GM18867 (cell line): ENCODE measurements at regions not wholly inside any gene's neighbourhood (a gene's known extent, or its start where the extent isn't known, plus 50 kb on each side); places are given as distances from the start of the nearest gene placed in this dataset.

Source experiments
- ATAC-seq: cut with Tn5 transposase; IDR thresholded peaks from one replicate; pipeline ENCODE4 v1.9.1; 2021; ENCODE audit warnings: mild to moderate bottlenecking, moderate library complexity; ENCODE audit not compliant: unreplicated experiment

GRCh38 chr4:154107337-154107736 is 318.5 kb upstream of the SFRP2 start:
- no peak for ATAC-seq

GRCh38 chr4:154088741-154089140 is 299.9 kb upstream of the SFRP2 start:
- ATAC-seq, result no peak

DNA sequence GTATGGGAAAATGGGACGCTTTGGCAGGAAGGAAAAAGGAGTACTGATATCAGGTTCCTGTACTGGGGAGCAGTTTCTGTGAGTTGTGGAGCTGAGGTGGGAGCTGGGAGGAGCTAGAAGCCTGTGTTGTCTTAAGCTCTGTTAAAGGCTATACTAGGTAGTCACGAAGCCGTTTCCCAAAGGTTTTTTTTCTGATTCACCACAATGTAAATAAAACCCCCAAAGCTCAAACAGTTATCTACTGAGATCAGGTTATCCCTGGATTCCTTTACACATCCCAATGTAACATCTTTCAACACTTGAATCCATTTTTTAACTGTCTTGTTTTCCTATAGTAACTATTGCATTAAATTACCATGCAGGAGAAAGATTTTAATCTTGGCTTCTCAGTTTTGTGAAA is 297.4 kb upstream of the SFRP2 start:
- no peak for ATAC-seq

GRCh38 chr4:154084864-154085263 is 296.0 kb upstream of the SFRP2 start:
- no peak for ATAC-seq

DNA sequence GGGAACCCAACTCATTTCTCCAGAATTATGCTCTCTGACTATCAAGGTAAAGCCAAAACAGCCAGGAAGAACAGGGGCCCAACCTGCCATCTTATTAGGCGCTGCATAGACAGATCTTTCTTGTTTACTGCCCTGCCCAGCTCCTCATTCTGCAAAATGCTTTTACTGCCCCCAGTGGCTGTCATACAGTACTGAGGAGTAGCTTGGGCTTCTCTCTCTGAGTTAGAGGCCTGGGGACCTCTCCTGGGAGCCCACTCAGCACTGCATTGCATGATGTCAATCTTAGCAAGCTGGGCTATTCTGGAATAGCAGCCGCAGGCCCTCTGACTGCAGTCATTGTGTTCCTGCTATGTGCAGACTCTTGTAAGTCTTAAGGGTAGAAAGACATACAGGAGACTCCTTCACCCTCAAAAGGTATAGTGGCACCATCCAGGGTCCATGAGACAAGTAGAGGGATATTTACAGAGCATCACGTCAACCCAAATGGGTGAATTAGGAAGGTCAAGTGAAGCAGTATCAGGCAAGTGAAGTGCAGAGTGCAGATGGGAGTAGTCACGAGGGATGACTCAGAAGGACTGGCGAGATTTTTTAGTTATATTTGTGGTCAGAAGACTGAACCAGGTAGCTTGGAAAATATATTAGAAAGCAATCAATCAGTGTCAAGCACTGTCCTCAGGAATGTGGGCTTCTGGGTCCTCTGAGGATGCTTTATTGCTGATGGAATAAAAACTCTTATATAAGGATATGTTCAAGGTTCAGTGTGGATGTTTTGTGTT is 294.1 kb upstream of the SFRP2 start:
- ATAC-seq, result peak; percentile 62

GRCh38 chr4:154081391-154081790 is 292.5 kb upstream of the SFRP2 start:
- no peak for ATAC-seq

DNA sequence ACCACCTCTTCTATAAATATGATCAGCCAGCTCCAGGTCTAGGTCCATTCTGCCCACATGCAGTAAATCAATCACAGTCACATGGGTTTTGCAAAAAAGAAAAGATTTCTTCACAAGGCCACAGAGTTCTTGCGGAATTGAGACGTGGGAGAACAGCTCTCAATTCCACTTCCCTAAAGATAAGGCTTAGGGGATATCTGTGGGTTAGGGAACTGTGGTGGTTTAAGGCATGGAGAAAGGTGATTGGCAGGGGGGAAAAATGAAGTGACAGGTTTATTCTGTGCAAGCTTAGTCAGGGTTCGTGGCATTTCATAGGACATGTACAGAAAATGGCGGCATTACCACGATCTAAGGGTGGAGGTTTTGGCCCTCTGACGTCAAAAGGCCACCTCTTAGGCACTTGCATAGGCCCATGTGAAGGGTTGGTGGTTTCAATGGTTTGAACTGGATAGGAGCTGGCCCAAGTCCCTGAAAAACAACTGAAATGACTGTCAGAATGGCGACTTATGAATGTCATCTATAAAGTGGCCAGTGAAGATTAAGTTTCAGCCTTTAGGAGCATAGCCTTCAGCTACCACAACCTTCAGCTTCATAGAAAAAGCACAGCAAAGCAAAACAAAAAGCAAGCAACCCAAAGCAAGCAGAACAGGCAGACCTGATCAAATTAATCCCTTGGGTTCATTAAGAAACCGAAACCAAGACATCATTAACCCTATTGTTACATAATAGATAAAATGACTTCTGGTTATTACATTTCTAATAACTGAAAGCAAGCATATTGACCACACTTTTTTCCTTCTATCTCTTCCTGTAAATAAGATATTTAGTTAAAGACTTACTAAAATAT is 289.8 kb upstream of the SFRP2 start:
- ATAC-seq, result no peak

DNA sequence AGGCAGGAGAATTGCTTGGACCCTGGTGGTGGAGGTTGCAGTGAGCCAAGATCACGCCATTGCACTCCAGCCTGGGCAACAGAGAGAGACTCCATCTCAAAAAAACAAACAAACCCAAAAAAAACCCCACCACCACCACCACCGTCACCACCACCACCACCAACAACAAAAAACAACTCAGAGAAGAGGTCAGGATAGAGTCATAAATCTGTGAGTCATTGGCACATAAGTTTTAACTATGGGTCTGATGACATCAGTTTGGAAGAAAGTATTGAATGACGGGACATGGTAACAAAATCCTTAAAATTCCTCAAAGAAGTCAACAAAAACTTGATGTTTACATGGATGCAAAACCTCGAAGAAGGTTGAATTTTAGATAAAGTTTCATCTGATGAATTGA is 288.0 kb upstream of the SFRP2 start:
- ATAC-seq, result no peak

GRCh38 chr4:154073107-154073822 is 284.4 kb upstream of the SFRP2 start:
- ATAC-seq, result no peak

DNA sequence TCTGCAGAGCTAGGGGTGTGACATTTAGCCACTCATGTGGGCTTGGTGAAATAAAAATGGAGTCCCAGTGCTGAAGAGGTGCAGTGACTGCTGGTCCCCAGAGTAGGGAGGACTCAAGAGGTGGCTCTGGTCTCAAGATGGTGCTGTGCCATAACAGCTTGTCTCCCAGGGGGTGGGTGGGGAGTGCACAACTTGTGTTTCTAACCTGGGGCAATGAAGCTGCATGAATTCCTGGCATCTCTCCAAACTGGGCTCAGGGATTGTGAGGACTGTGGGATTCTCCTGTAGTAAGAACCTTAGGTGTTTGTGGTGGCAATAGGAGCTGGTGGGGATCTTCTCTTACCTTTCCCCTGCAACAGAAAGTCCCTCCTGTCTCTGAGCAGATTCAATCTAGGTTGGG is 278.9 kb upstream of the SFRP2 start:
- no peak for ATAC-seq

- no peak for ATAC-seq
Observed at GRCh38 chr4:154065368-154065767, 276.5 kb upstream of the SFRP2 start.

- no peak for ATAC-seq
Observed at GRCh38 chr4:154064244-154064643, 275.4 kb upstream of the SFRP2 start.

GRCh38 chr4:154049457-154050181 is 260.7 kb upstream of the SFRP2 start:
- no peak for ATAC-seq

GRCh38 chr4:154047733-154048132 is 258.9 kb upstream of the SFRP2 start:
- no peak for ATAC-seq

- no peak for ATAC-seq
Observed at GRCh38 chr4:154044742-154045485, 256.0 kb upstream of the SFRP2 start.

DNA sequence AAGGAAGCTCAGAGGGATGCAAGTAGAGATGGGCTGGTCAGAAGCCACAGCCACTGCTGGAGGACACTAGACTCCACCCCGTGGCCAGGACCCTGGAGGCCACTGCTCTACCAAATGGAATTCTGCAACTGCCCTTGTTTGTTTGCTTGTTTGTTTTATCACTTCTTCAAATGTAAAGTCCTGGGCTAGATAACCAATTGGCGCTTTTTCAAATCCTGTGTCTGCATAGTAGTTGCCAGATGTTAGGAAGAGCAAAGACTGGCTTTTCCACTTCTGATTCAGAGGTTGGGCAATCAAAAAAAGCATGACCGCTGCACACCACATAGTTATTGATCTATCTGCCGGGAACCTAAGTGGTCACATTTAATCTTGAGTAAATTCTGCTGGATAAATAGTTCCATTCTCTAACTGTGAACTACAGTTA is 255.2 kb upstream of the SFRP2 start:
- ATAC-seq, result no peak

GRCh38 chr4:154041640-154042039 is 252.8 kb upstream of the SFRP2 start:
- no peak for ATAC-seq

- ATAC-seq, result no peak
Observed at GRCh38 chr4:154039435-154040343, 250.8 kb upstream of the SFRP2 start.

GRCh38 chr4:154036856-154037255 is 248.0 kb upstream of the SFRP2 start:
- no peak for ATAC-seq
